ENCODE measurements at regions not wholly inside any gene's neighbourhood (a gene's known extent, or its start where the extent isn't known, plus 50 kb on each side); places are given as distances from the start of the nearest gene placed in this dataset.
A peak's percentile ranks its signal among the peaks of the same experiment; 100 is the strongest.

DNA sequence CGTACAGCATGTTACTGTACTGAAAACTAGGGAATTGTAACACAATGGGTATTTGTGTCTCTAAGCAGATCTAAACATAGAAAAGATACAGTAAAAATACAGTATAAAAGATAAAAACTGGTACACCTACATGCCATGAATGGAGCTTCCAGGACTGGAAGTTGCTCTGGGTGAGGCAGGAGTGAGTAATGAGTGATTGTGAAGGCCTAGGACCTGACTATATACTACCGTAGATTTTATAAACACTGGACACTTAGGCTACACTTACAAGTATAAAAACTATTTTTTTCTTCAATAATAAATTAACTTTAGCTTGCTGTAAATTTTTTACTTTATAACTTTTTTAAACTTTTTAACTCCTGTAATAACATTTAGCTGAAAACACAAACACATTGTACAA is 324.4 kb upstream of the TNP1 start:
- no peak for DNase-seq

DNA sequence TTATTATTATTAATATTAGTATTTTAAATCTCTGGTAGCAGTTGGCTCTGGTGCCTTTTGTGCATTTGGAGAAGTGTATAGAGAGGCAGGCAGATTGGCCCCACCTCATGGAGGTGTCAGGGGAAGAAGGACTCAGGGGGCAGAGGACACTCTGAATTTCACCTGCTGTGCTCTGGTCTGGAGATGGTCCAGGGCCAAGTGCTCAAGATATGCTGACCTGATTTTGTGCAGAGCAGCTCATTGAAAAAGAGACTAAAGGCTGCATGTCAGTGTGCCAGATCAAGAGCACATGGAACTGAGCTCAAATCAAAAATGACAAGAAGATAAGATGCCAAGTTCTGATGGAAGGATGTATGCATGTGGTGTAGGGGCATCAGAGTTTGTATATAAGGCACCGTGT is 323.6 kb upstream of the TNP1 start:
- DNase-seq = no peak

GRCh38 chr2:217182926-217183325 is 323.1 kb upstream of the TNP1 start:
- DNase-seq = no peak

DNA sequence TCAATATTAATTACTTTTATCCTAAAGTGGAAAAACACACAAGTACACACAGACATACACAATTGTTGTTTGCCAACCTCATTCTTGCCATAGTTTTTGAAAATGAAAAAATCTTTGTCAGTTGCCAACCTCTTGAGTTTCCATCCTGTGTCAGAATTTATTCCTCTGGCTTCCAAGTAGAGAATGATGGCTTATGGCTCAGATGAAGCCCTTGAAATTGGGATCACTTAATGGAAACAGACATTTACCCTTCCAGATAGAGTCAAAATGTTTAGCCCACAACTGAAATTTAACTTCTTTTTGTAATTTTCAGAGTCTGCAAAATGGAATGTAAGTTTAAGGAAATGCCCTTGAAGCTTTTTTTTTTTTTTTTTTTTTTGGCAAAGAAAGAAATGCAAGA is 321.6 kb upstream of the TNP1 start:
- DNase-seq = no peak

GRCh38 chr2:217179854-217180253 is 320.0 kb upstream of the TNP1 start:
- no peak for DNase-seq

DNA sequence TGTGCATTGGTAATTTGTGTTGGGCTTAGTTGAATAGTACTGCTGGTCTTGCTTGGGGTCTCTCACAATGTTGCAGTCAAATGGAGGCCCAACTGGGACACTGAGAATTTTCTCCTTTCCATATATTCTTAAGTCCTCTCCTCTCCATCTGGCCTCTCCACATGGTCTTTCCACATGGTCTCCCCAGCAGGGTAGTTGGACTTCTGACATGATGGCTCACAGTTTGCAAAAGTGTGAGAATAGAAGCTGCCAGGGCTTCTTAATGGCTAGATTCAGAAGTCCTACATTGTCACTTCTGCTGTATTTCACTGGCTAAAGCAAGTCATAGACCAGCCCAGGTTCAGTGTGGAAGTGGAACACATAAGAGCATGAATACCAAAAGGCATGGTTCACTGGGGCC is 318.5 kb upstream of the TNP1 start:
- no peak for DNase-seq

DNA sequence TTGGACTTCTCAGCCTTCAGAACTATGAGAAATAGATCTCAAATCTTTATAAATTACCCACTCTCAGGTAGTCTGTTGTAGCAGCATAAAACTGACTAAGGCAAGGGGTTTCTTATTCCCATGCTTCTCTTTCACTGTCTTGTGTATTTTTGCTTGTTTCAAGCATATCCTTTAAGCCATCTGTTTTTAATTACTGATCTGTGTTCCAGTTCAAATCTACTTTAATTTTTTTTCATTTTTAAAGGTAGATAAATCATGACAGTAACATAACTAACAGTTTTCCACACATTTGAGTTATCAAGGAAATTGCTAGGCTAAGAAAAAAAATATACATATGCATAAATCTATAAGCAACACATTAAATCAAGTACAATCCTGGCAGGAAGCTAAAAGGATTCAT is 317.9 kb upstream of the TNP1 start:
- DNase-seq = no peak

DNA sequence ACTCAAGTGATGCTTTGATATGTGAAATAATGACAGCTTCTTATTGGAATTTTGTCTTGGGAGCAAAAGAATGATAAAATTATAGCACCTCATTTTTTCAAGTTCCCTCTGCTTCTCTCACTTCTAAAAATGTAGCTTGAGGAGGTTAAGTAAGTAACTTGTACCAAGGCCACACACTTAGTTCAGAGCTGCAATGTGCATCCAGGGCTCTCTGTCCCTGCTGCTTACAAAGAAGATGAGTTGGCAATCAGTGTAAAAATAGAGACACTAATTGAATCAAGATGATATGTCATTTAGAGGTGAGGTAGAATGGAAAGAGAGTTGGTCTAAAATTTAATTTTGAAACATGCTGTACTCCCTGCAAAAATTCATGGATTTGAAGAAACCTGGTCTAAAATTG is 312.0 kb upstream of the TNP1 start:
- DNase-seq = no peak

GRCh38 chr2:217168496-217168895 is 308.6 kb upstream of the TNP1 start:
- DNase-seq = no peak

DNA sequence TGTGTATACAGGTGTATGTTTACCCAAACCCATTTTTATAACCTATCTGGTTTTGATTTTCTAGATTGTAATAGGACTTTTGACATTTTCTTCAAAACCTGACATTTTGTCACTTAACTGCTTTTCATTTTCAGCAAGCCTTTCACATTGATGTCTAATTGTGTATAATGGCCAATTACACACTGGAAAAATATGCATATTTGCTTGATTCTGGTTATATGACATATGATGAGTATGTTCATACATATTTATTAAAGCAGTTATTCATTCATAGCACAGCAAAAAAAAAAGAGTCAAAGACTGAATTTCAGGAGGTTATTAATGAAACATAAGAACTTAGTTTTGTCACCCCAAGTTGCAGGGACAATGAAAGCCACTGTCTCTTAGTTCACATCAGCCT is 307.7 kb upstream of the TNP1 start:
- no peak for DNase-seq

GRCh38 chr2:217166241-217166850 is 306.5 kb upstream of the TNP1 start:
- no peak for DNase-seq

GRCh38 chr2:217165547-217165946 is 305.7 kb upstream of the TNP1 start:
- no peak for DNase-seq

GRCh38 chr2:217163987-217164386 is 304.1 kb upstream of the TNP1 start:
- DNase-seq = no peak

GRCh38 chr2:217162533-217162932 is 302.7 kb upstream of the TNP1 start:
- DNase-seq = peak; percentile 10

DNA sequence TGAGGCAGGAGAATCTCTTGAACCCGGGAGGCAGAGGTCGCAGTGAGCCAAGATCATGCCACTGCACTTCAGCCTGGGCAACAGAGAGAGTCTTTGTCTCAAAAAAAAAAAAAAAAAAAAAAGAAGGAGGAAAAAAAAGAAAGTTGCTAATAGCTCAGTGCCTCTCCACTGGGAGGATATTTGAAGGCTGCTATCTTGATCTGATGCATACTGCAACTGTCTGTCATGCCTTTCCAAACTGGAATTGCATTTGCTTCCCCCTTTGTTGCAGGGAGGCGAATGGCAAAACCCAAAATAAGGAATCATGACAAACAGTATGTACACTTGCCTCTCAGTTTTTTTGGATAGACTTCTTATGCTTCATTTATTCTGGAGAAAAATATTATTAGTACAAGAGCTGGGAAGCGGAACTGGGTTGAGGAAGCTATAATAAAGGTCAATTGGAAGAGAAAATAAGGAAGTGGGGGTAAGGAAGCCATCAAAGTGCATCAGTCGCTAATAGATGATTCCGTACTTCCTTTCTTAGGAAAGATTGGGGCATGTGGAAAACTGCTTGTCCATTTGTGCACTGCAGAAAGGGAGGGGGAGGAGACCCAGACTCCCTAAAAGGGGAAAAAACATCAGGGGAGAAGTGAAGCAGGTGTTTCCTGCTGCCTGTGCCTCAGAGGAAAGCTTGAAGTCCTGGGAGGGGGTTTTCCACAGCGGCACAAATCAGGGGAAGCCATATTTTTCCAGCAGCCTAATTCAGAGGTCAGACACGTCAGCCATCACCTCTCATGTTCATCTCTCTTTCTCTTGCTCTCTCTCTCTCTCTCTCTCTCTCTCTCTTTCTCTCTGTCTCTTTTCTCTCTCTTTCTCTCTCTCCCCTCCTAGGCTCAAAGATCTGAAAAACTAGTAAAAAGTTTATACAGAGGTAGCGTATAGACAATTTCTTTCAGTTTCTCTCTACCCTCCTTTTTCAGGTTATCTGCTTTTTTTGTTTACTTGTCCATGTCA is 301.4 kb upstream of the TNP1 start:
- no peak for DNase-seq

- DNase-seq = no peak
Observed at GRCh38 chr2:217160103-217160743, 300.4 kb upstream of the TNP1 start.

DNA sequence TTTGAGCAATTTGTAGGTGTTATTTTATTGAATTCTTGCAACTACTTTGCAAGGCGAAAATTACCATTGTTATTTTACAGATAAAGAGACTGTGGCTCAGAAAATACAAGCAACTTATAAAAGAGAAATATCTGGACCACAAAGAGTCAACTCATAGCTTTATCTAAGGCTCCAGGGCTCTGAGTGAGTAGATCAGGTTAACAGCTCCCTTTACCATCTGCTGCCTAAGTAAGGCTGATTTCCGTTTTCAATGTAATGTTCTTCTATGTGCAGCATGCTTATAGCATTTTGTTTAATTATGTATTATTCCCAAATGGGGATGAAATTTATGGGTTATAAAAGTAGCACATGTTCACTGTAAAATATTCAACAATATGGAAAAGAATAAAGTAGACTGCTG is 299.1 kb upstream of the TNP1 start:
- no peak for DNase-seq

- no peak for DNase-seq
Observed at GRCh38 chr2:217157581-217157980, 297.7 kb upstream of the TNP1 start.

DNA sequence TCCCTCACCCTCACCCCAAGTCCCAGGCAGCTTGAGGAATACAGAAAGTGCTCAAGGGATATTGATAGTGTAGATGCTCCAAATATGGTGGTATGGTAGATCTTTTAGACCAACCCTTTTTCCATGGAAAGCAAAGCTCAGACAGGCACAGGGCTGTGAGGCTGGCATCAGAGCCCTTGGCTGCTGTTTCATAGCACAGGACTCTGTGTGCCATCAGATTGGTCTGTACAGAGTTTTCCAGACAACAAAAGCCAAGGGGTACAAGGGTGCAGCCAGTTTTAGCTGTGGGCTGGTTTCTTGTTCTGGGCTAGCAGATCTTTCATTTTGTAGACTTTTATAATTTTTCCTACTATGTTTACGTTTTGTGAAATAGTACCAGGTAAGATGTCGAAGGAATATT is 296.9 kb upstream of the TNP1 start:
- DNase-seq = no peak

DNA sequence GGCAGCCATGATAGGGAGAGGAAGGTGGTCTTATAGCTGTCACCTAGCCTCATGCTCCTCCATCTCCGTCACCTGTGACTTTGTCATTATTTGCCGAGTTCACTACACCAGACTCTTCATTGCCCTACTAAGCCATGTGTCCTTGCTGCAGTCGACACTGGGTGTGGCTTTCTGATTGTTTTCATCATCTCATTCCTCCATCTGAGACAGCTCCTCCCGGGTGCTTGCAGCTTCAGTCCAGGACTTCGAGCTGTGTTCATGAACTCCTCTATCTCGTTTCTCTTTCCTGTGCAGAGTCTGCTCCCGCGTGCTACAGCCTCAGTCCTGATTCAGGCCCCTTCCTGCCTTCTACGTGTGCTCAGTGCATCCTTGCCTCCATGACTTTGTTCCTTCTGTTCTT is 295.1 kb upstream of the TNP1 start:
- DNase-seq = no peak

GRCh38 chr2:217153510-217153909 is 293.6 kb upstream of the TNP1 start:
- no peak for DNase-seq

DNA sequence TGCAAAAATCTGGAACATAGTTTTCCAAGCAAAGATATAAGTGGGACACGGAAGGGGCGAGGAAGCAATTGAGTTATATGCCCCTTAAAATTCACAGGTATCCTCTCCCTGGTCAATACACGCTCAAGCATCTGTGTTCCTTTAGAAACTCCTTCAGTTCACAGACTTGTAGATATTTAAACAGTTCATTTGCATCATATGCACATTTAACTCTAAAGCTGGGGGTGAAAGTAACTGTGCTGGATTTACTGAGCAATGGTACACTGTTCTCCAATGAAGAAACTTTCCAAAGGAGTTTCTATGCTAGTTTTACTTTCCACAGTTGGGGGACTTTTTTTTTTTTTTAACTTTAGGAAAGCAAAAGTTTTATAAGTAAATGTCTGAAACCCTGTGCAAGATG is 293.0 kb upstream of the TNP1 start:
- DNase-seq = no peak

- no peak for DNase-seq
Observed at GRCh38 chr2:217151509-217152206, 291.8 kb upstream of the TNP1 start.
